ENCODE measurements at regions not wholly inside any gene's neighbourhood (a gene's known extent, or its start where the extent isn't known, plus 50 kb on each side); places are given as distances from the start of the nearest gene placed in this dataset.

- H3K79me2 ChIP-seq (ENCODE audit: control insufficient read depth, insufficient read depth, low read length) = no peaks in the 10 kb centered on the region
- Mint-ChIP-seq H3K27ac (no peak overlapping the region), H3K27me3 (no peaks in the 10 kb centered on the region), H3K4me3 (no peak overlapping the region), H3K4me1 (no peaks in the 10 kb centered on the region), H3K9me3 (ENCODE audit: insufficient read depth) (peaks cover 2% of the 10 kb centered on the region)
- no peak overlapping the region for H3K9ac ChIP-seq (ENCODE audit: low read length)
- DNase-seq = no peak
- H3K4me1 ChIP-seq (ENCODE audit: control insufficient read depth in 2 of 2, insufficient read depth in 2 of 2, low read length in 2 of 2) = no peaks in the 10 kb centered on the region
- H3K4me3 ChIP-seq (ENCODE audit: control extremely low read depth in 1 of 5, extremely low read depth in 1 of 5, insufficient read depth in 1 of 5, low read depth in 2 of 5, low read length in 4 of 5) = no peak overlapping the region
- no peak overlapping the region for H3K4me2 ChIP-seq (replicated peaks; ENCODE audit: low read depth, low read length, poor library complexity, severe bottlenecking)
- intact Hi-C loops (cut with micrococcal nuclease) = no loop called here
- H3K9me3 ChIP-seq (ENCODE audit: control extremely low read depth in 1 of 3, control insufficient read depth in 2 of 3, insufficient read depth in 1 of 3, low read length in 2 of 3) = no peaks in the 10 kb centered on the region
- no peaks in the 10 kb centered on the region for H4K20me1 ChIP-seq (ENCODE audit: control insufficient read depth, insufficient read depth, low read length, poor library complexity, severe bottlenecking)
- CTCF ChIA-PET = no interaction called here
- no peak overlapping the region for H3K27ac ChIP-seq (ENCODE audit: low read length in 2 of 2)
- H2AFZ ChIP-seq (ENCODE audit: insufficient read depth, low read depth, low read length, poor library complexity, severe bottlenecking) = no peak overlapping the region
- POLR2A ChIA-PET = no interaction called here
- H3K27me3 ChIP-seq (replicated peaks in 1 of 4; ENCODE audit: control extremely low read depth in 1 of 4, control insufficient read depth in 3 of 4, insufficient read depth in 4 of 4, low read length in 3 of 4) = no peaks in the 10 kb centered on the region
- no peak for ATAC-seq (ENCODE audit: low read depth)
- no peak for TF ChIP-seq EZH2 (IDR thresholded peaks at IDR 0.05; ENCODE audit: borderline replicate concordance, insufficient read depth, low read depth, low read length, poor library complexity, severe bottlenecking)
- TF ChIP-seq, protein P1, sequence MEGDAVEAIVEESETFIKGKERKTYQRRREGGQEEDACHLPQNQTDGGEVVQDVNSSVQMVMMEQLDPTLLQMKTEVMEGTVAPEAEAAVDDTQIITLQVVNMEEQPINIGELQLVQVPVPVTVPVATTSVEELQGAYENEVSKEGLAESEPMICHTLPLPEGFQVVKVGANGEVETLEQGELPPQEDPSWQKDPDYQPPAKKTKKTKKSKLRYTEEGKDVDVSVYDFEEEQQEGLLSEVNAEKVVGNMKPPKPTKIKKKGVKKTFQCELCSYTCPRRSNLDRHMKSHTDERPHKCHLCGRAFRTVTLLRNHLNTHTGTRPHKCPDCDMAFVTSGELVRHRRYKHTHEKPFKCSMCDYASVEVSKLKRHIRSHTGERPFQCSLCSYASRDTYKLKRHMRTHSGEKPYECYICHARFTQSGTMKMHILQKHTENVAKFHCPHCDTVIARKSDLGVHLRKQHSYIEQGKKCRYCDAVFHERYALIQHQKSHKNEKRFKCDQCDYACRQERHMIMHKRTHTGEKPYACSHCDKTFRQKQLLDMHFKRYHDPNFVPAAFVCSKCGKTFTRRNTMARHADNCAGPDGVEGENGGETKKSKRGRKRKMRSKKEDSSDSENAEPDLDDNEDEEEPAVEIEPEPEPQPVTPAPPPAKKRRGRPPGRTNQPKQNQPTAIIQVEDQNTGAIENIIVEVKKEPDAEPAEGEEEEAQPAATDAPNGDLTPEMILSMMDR (IDR thresholded peaks at IDR 0.05) = no peak
- WGBS (ENCODE audit: insufficient coverage) = no CpG with 5 or more reads among the region's 6 CpGs
- no peaks in the 10 kb centered on the region for H3K36me3 ChIP-seq (replicated peaks in 1 of 2; ENCODE audit: control extremely low read depth in 1 of 2, control insufficient read depth in 1 of 2, extremely low read depth in 1 of 2, insufficient read depth in 2 of 2, low read length in 1 of 2)
These were observed 154.3 kb upstream of the DCAF8L1 start for GRCh38 chrX:28135378-28136047.

DNA sequence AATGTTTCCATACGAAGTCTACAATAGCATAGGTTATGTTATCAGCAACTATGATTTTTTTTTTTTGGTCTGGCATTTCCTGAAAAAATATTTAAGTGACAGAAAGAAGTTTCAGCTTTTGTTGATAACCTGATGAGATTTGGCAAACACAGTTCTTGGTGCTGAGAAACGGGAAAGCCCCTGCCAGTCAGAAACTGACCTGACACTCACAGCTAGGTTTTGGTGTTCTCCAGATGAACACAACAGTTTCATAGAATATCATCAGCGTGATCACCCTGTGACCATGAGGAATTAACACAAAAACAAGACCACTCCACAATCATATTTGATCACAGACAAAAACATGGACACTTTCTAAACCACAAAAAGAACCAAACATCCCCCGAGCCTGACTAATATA is 152.5 kb upstream of the DCAF8L1 start:
- Histone ChIP-seq H3K9me3 (ENCODE audit: control extremely low read depth in 1 of 3, control insufficient read depth in 2 of 3, insufficient read depth in 1 of 3, low read length in 2 of 3) (no peaks in the 10 kb centered on the region), H2AFZ (ENCODE audit: insufficient read depth, low read depth, low read length, poor library complexity, severe bottlenecking) (no peak overlapping the region), H3K27me3 (replicated peaks in 1 of 4; ENCODE audit: control extremely low read depth in 1 of 4, control insufficient read depth in 3 of 4, insufficient read depth in 4 of 4, low read length in 3 of 4) (no peaks in the 10 kb centered on the region), H3K4me3 (ENCODE audit: control extremely low read depth in 1 of 5, extremely low read depth in 1 of 5, insufficient read depth in 1 of 5, low read depth in 2 of 5, low read length in 4 of 5) (no peak overlapping the region), H3K4me2 (replicated peaks; ENCODE audit: low read depth, low read length, poor library complexity, severe bottlenecking) (no peak overlapping the region), H4K20me1 (ENCODE audit: control insufficient read depth, insufficient read depth, low read length, poor library complexity, severe bottlenecking) (no peaks in the 10 kb centered on the region), H3K9ac (ENCODE audit: low read length) (no peak overlapping the region), H3K4me1 (ENCODE audit: control insufficient read depth in 2 of 2, insufficient read depth in 2 of 2, low read length in 2 of 2) (no peaks in the 10 kb centered on the region), H3K27ac (ENCODE audit: low read length in 2 of 2) (no peak overlapping the region), H3K79me2 (ENCODE audit: control insufficient read depth, insufficient read depth, low read length) (no peaks in the 10 kb centered on the region), H3K36me3 (replicated peaks in 1 of 2; ENCODE audit: control extremely low read depth in 1 of 2, control insufficient read depth in 1 of 2, extremely low read depth in 1 of 2, insufficient read depth in 2 of 2, low read length in 1 of 2) (no peaks in the 10 kb centered on the region)
- no peaks in the 10 kb centered on the region for H3K9me3 Mint-ChIP-seq (ENCODE audit: insufficient read depth)
- POLR2A ChIA-PET = no interaction called here
- DNase-seq (no peak), ATAC-seq (ENCODE audit: low read depth) (no peak)
- no peaks in the 10 kb centered on the region for H3K27me3 Mint-ChIP-seq
- intact Hi-C loops (cut with micrococcal nuclease) = no loop called here
- H3K4me3 Mint-ChIP-seq = no peak overlapping the region
- no peaks in the 10 kb centered on the region for H3K4me1 Mint-ChIP-seq
- CTCF ChIA-PET = no interaction called here
- no peak overlapping the region for H3K27ac Mint-ChIP-seq
- 63% methylated on average over 2 of the region's 4 CpGs for WGBS (ENCODE audit: insufficient coverage)
- TF ChIP-seq, protein P1 (IDR thresholded peaks at IDR 0.05) = no peak
- no peak for TF ChIP-seq EZH2 (IDR thresholded peaks at IDR 0.05; ENCODE audit: borderline replicate concordance, insufficient read depth, low read depth, low read length, poor library complexity, severe bottlenecking)
